ENCODE measurements at regions not wholly inside any gene's neighbourhood (a gene's known extent, or its start where the extent isn't known, plus 50 kb on each side); places are given as distances from the start of the nearest gene placed in this dataset.
A peak's percentile ranks its signal among the peaks of the same experiment; 100 is the strongest.
"Not testable (repeated sequence)": the region's sequence is repeated elsewhere in the genome, so short reads cannot be mapped to it uniquely, and the experiment has no call there.

- Histone ChIP-seq H3K27ac (peak overlapping the region; percentile 92), H3K9me3 (replicated peaks) (no peaks in the 10 kb centered on the region), H3K36me3 (no peaks in the 10 kb centered on the region), H3K4me1 (replicated peaks) (peaks cover 32% of the 10 kb centered on the region), H3K4me3 (no peak overlapping the region), H3K27me3 (replicated peaks) (no peaks in the 10 kb centered on the region)
- peak; percentile 62 to 85 for DNase-seq (ENCODE audit: low read depth in 1 of 2, low spot score in 2 of 2)
Observed at GRCh38 chr13:44312834-44313551, 60.6 kb upstream of the SERP2 start.

- Histone ChIP-seq H3K4me3 (no peak overlapping the region), H3K27me3 (replicated peaks) (no peaks in the 10 kb centered on the region), H3K27ac (peak overlapping the region; percentile 92), H3K36me3 (no peaks in the 10 kb centered on the region), H3K9me3 (replicated peaks) (no peaks in the 10 kb centered on the region), H3K4me1 (replicated peaks) (peaks cover 32% of the 10 kb centered on the region)
- peak in 1 of 2 experiments; percentile 74 for DNase-seq (ENCODE audit: low read depth in 1 of 2, low spot score in 2 of 2)
Observed at GRCh38 chr13:44313674-44314073, 60.0 kb upstream of the SERP2 start.

GRCh38 chr13:44314160-44314559 is 59.5 kb upstream of the SERP2 start:
- not testable (repeated sequence) for H3K9me3 ChIP-seq (replicated peaks); DNase-seq (ENCODE audit: low read depth in 1 of 2, low spot score in 2 of 2); H3K27me3 ChIP-seq (replicated peaks); H3K4me3 ChIP-seq; H3K36me3 ChIP-seq
- Histone ChIP-seq H3K4me1 (replicated peaks) (peaks cover 32% of the 10 kb centered on the region), H3K27ac (peak overlapping the region; percentile 92)

GRCh38 chr13:44317752-44318151 is 55.9 kb upstream of the SERP2 start:
- no peak for DNase-seq (ENCODE audit: low read depth in 1 of 2, low spot score in 2 of 2)
- Histone ChIP-seq H3K4me3 (no peak overlapping the region), H3K36me3 (no peaks in the 10 kb centered on the region), H3K4me1 (replicated peaks) (peaks cover 22% of the 10 kb centered on the region), H3K27ac (no peak overlapping the region), H3K9me3 (replicated peaks) (0 out of 2 replicates have a peak, but pooled peaks cover 3% of the 10 kb centered on the region), H3K27me3 (replicated peaks) (no peaks in the 10 kb centered on the region)

- no peak overlapping the region for H3K4me3 ChIP-seq
- DNase-seq (ENCODE audit: low read depth in 1 of 2, low spot score in 2 of 2), result no peak
- peaks cover 18% of the 10 kb centered on the region for H3K4me1 ChIP-seq (replicated peaks)
- 0 out of 2 replicates have a peak, but pooled peaks cover 3% of the 10 kb centered on the region for H3K9me3 ChIP-seq (replicated peaks)
- H3K36me3 ChIP-seq, result no peaks in the 10 kb centered on the region
- H3K27me3 ChIP-seq (replicated peaks), result no peaks in the 10 kb centered on the region
- H3K27ac ChIP-seq, result no peak overlapping the region
Observed at GRCh38 chr13:44318161-44318560, 55.5 kb upstream of the SERP2 start.

GRCh38 chr13:44320611-44321010 is 53.0 kb upstream of the SERP2 start:
- no peak for DNase-seq (ENCODE audit: low read depth in 1 of 2, low spot score in 2 of 2)
- Histone ChIP-seq H3K4me3 (no peak overlapping the region), H3K4me1 (replicated peaks) (peaks cover 5% of the 10 kb centered on the region), H3K9me3 (replicated peaks) (0 out of 2 replicates have a peak, but pooled peaks cover 3% of the 10 kb centered on the region), H3K27ac (no peak overlapping the region), H3K36me3 (no peaks in the 10 kb centered on the region), H3K27me3 (replicated peaks) (no peaks in the 10 kb centered on the region)

- Histone ChIP-seq H3K27ac (no peak overlapping the region), H3K4me1 (replicated peaks) (peaks cover 14% of the 10 kb centered on the region), H3K9me3 (replicated peaks) (0 out of 2 replicates have a peak, but pooled peaks cover 3% of the 10 kb centered on the region), H3K4me3 (no peak overlapping the region), H3K36me3 (no peaks in the 10 kb centered on the region), H3K27me3 (replicated peaks) (no peaks in the 10 kb centered on the region)
- DNase-seq (ENCODE audit: low read depth in 1 of 2, low spot score in 2 of 2), result no peak
Observed at GRCh38 chr13:44321961-44322360, 51.7 kb upstream of the SERP2 start.

- Histone ChIP-seq H3K27ac (no peak overlapping the region), H3K4me1 (replicated peaks) (peaks cover 10% of the 10 kb centered on the region), H3K9me3 (replicated peaks) (0 out of 2 replicates have a peak, but pooled peaks cover 3% of the 10 kb centered on the region), H3K4me3 (no peak overlapping the region), H3K27me3 (replicated peaks) (no peaks in the 10 kb centered on the region), H3K36me3 (no peaks in the 10 kb centered on the region)
- no peak for DNase-seq (ENCODE audit: low read depth in 1 of 2, low spot score in 2 of 2)
Observed at GRCh38 chr13:44322928-44323327, 50.7 kb upstream of the SERP2 start.

GRCh38 chr13:44323754-44324153 is 49.9 kb upstream of the SERP2 start:
- H3K9me3 ChIP-seq (replicated peaks), result 0 out of 2 replicates have a peak, but pooled peaks cover 3% of the 10 kb centered on the region
- peaks cover 10% of the 10 kb centered on the region for H3K4me1 ChIP-seq (replicated peaks)
- H3K36me3 ChIP-seq, result no peaks in the 10 kb centered on the region
- DNase-seq (ENCODE audit: low read depth in 1 of 2, low spot score in 2 of 2), result no peak
- no peak overlapping the region for H3K4me3 ChIP-seq
- no peaks in the 10 kb centered on the region for H3K27me3 ChIP-seq (replicated peaks)
- no peak overlapping the region for H3K27ac ChIP-seq

Data from SJSA1 (cell line).